Gastrocnemius medialis (tissue), 4 donors: ENCODE measurements at regions not wholly inside any gene's neighbourhood (a gene's known extent, or its start where the extent isn't known, plus 50 kb on each side); places are given as distances from the start of the nearest gene placed in this dataset.

Experiments used
- ATAC-seq, 2 donors: fragments of 150-250 bp; one replicate each; pipeline ENCODE4 v1.9.1; 2016
- DNase-seq, 2 donors: peaks; one replicate each; pipeline ENCODE4 v3.0.0-alpha.2; 2019
- H3K27ac ChIP-seq, 4 donors: fragments of 200-600 bp; sonication (generic); 1 replicate in 1 of 4; 2 replicates in 3 of 4; pipeline ENCODE4 v1.5.1; 2016 to 2018; ENCODE audit warnings: mild to moderate bottlenecking in 2 of 4, moderate library complexity in 1 of 4
- H3K27me3 ChIP-seq, 3 donors: fragments of 200-600 bp; sonication (generic) in 2 of 3; 1 replicate in 1 of 3; 2 replicates in 2 of 3; pipeline versions ENCODE4 v1.5.1 to v1.6.0; 2016 to 2019; ENCODE audit warnings: mild to moderate bottlenecking in 1 of 3, moderate library complexity in 1 of 3
- H3K36me3 ChIP-seq, 2 donors: fragments of 200-600 bp; sonication (generic) in 1 of 2; one replicate each; pipeline ENCODE4 v1.5.1; 2017 to 2018
- H3K4me1 ChIP-seq, 2 donors: fragments of 200-600 bp; sonication (generic) in 1 of 2; one replicate each; pipeline ENCODE4 v1.5.1; 2016 to 2017; ENCODE audit warnings: mild to moderate bottlenecking in 2 of 2
- H3K4me3 ChIP-seq, 4 donors: fragments of 200-600 bp; sonication (generic) in 3 of 4; 1 replicate in 1 of 4; 2 replicates in 3 of 4; pipeline ENCODE4 v1.5.1; 2016 to 2019; ENCODE audit warnings: mild to moderate bottlenecking in 2 of 4
- H3K9me3 ChIP-seq, 3 donors: fragments of 200-600 bp; sonication (generic) in 2 of 3; 1 replicate in 1 of 3; 2 replicates in 2 of 3; pipeline ENCODE4 v1.5.1; 2016 to 2019
- CTCF ChIP-seq, 5 experiments: fragments of 450-650 bp in 3 of 5; fragments of 200-600 bp in 2 of 5; sonication (generic) in 2 of 5; IDR thresholded peaks in 4 of 5; conservative IDR thresholded peaks in 1 of 5; 1 replicate in 4 of 5; 2 replicates in 1 of 5; pipeline ENCODE4 v1.5.1; 2016 to 2019; ENCODE audit warnings: antibody characterized with exemption in 5 of 5, mild to moderate bottlenecking in 3 of 5, moderate library complexity in 3 of 5
- POLR2A ChIP-seq, 2 donors: fragments of 450-650 bp; IDR thresholded peaks; one replicate each; pipeline ENCODE4 v1.6.1; 2017; ENCODE audit warnings: antibody characterized with exemption in 2 of 2, mild to moderate bottlenecking in 2 of 2, moderate library complexity in 2 of 2
- in situ Hi-C, 4 donors: fragments of 200-750 bp; cut with MboI; loops; one replicate each; pipeline versions ENCODE4 v1.15.0 to v1.8.0; 2017; ENCODE audit warnings: low sequenced_read_pairs in 4 of 4
- intact Hi-C: fragments of 100-400 bp; cut with DNase I; formaldehyde crosslinking; loops from one replicate; pipeline ENCODE4 v1.15.1; 2023; ENCODE audit warnings: low total_unique reads

- ATAC-seq (no peak), DNase-seq (no peak)
- H3K4me1 ChIP-seq: no peaks in the 10 kb centered on the region
- in situ Hi-C loops: no loop called here
- H3K36me3 ChIP-seq: no peaks in the 10 kb centered on the region
- H3K4me3 ChIP-seq: no peak overlapping the region
- no peak overlapping the region for H3K27ac ChIP-seq
- intact Hi-C loops: no loop called here
- no peaks in the 10 kb centered on the region for H3K27me3 ChIP-seq
- no peak for TF ChIP-seq CTCF (IDR thresholded peaks at IDR 0.05 in 4 of 5, conservative IDR thresholded peaks at IDR 0.05 in 1 of 5)
- no peaks in the 10 kb centered on the region for H3K9me3 ChIP-seq
Observed at GRCh38 chr13:82912564-82912963, 969.7 kb downstream of the SLITRK1 start.

- no peaks in the 10 kb centered on the region for H3K36me3 ChIP-seq
- no peaks in the 10 kb centered on the region for H3K4me1 ChIP-seq
- in situ Hi-C loops: no loop called here
- no peaks in the 10 kb centered on the region for H3K9me3 ChIP-seq
- intact Hi-C loops: no loop called here
- ATAC-seq: no peak
- TF ChIP-seq CTCF (IDR thresholded peaks at IDR 0.05 in 4 of 5, conservative IDR thresholded peaks at IDR 0.05 in 1 of 5) (no peak), POLR2A (IDR thresholded peaks at IDR 0.05) (no peak)
- DNase-seq: no peak
- no peak overlapping the region for H3K27ac ChIP-seq
- H3K4me3 ChIP-seq: no peak overlapping the region
- no peaks in the 10 kb centered on the region for H3K27me3 ChIP-seq
Observed at GRCh38 chr13:82905071-82905470, 977.2 kb downstream of the SLITRK1 start.

- no peaks in the 10 kb centered on the region for H3K9me3 ChIP-seq
- H3K4me1 ChIP-seq: no peaks in the 10 kb centered on the region
- no peaks in the 10 kb centered on the region for H3K27me3 ChIP-seq
- in situ Hi-C loops: no loop called here
- ATAC-seq: no peak
- DNase-seq: no peak
- no peak overlapping the region for H3K27ac ChIP-seq
- intact Hi-C loops: no loop called here
- no peaks in the 10 kb centered on the region for H3K36me3 ChIP-seq
- no peak overlapping the region for H3K4me3 ChIP-seq
- TF ChIP-seq CTCF (IDR thresholded peaks at IDR 0.05 in 4 of 5, conservative IDR thresholded peaks at IDR 0.05 in 1 of 5) (no peak), POLR2A (IDR thresholded peaks at IDR 0.05) (no peak)
Observed at GRCh38 chr13:82900453-82900852, 981.8 kb downstream of the SLITRK1 start.

GRCh38 chr13:82898586-82898985 lies 983.7 kb downstream of the SLITRK1 start:
- no peak for DNase-seq
- TF ChIP-seq POLR2A (IDR thresholded peaks at IDR 0.05) (no peak), CTCF (IDR thresholded peaks at IDR 0.05 in 4 of 5, conservative IDR thresholded peaks at IDR 0.05 in 1 of 5) (no peak)
- Histone ChIP-seq H3K4me3 (no peak overlapping the region), H3K4me1 (no peaks in the 10 kb centered on the region), H3K9me3 (no peaks in the 10 kb centered on the region), H3K27ac (no peak overlapping the region), H3K27me3 (no peaks in the 10 kb centered on the region), H3K36me3 (no peaks in the 10 kb centered on the region)
- ATAC-seq: no peak
- in situ Hi-C loops (no loop called here), intact Hi-C loops (no loop called here)

GRCh38 chr13:82879921-82880320 lies 1002.4 kb downstream of the SLITRK1 start:
- DNase-seq (no peak), ATAC-seq (no peak)
- H3K36me3 ChIP-seq: no peaks in the 10 kb centered on the region
- intact Hi-C loops: no loop called here
- TF ChIP-seq POLR2A (IDR thresholded peaks at IDR 0.05) (no peak), CTCF (IDR thresholded peaks at IDR 0.05 in 4 of 5, conservative IDR thresholded peaks at IDR 0.05 in 1 of 5) (no peak)
- in situ Hi-C loops: no loop called here
- no peaks in the 10 kb centered on the region for H3K9me3 ChIP-seq
- H3K4me1 ChIP-seq: no peaks in the 10 kb centered on the region
- no peaks in the 10 kb centered on the region for H3K27me3 ChIP-seq
- H3K4me3 ChIP-seq: no peak overlapping the region
- no peak overlapping the region for H3K27ac ChIP-seq
